GM12801 (cell line): ENCODE measurements at regions not wholly inside any gene's neighbourhood (a gene's known extent, or its start where the extent isn't known, plus 50 kb on each side); places are given as distances from the start of the nearest gene placed in this dataset.

Experiments used
- TF ChIP-seq, protein P1 (sequence below): IDR thresholded peaks from one replicate; pipeline ENCODE4 v1.5.1; 2011; ENCODE audit warnings: control low read depth; ENCODE audit not compliant: insufficient read length; ENCODE audit errors: extremely low read depth

DNA sequence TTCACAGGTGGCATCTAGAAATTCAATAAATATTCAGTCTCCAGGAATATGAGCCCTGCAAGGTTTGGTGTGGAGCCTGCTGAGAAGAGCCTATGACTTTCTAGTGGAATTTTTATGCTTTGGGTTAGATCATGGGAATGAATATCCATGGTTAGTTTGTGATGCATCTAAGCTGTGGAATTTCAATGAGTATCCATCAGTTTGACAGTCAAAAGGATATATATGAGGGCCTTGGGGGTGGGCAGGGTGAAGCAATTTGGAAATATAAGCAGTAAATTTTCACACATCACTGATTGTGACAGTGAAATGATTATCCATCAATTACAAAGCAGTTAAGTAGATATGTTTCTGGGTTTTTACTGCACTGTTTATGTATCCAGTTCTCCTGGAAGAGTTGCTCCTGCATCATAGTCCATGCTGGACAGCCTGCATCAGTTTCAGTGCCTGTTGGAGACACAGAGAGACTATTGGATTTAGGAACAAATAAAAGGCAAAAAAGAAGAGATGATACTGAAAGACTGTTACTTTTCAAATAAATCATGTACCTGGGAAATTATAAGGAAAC lies 530.8 kb downstream of the MFSD1 start:
- TF ChIP-seq, protein P1, sequence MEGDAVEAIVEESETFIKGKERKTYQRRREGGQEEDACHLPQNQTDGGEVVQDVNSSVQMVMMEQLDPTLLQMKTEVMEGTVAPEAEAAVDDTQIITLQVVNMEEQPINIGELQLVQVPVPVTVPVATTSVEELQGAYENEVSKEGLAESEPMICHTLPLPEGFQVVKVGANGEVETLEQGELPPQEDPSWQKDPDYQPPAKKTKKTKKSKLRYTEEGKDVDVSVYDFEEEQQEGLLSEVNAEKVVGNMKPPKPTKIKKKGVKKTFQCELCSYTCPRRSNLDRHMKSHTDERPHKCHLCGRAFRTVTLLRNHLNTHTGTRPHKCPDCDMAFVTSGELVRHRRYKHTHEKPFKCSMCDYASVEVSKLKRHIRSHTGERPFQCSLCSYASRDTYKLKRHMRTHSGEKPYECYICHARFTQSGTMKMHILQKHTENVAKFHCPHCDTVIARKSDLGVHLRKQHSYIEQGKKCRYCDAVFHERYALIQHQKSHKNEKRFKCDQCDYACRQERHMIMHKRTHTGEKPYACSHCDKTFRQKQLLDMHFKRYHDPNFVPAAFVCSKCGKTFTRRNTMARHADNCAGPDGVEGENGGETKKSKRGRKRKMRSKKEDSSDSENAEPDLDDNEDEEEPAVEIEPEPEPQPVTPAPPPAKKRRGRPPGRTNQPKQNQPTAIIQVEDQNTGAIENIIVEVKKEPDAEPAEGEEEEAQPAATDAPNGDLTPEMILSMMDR, result no peak

DNA sequence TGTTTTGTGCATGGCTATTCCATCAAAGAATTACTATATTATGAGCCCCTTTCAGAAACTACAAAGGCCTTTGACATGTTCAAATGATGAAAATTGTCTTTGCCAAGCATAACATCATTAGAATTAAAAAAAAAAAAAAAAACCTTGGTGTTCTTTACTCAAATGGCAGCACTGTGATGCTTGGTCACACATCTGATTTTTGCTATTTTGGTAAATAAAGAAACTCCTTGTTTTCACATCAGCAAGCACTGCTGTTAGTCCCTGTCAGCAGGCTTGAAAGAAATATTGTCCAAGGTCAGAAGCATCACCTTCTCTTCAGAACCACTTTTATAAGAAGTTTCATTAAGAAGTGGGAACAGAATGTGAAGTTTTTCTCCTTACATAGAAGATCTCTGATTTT lies 537.3 kb downstream of the MFSD1 start:
- TF ChIP-seq, protein P1, result no peak

DNA sequence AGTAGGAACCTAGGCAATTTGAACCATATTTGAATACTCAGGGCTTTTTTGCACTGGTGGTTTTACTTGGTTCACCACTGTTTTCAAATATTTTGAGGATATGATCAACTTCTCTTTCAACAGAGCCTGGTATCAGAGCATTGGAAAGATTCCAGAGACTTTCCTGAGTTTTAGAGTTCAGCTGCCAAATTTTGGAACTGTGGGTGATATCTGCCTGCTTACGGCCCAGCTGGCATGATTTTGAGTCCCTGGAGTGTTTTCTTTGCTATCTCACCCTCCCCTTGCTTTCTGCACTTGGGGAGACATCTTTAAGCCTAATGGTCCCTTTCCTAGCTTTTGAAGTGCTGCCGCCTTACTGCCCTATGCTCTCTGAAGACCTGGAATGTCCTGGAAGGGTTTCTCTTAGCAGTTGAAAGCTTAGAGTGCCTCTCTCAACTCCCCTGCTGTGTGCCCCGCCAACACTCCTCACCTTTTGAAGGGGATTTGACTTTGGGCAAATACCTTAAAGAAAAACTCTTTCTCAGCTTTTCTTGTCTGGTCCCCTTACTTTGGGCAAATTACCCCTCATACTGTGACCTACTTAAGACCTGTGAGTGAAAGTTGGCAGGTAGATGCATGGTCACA lies 539.1 kb downstream of the MFSD1 start:
- TF ChIP-seq, protein P1, result no peak

DNA sequence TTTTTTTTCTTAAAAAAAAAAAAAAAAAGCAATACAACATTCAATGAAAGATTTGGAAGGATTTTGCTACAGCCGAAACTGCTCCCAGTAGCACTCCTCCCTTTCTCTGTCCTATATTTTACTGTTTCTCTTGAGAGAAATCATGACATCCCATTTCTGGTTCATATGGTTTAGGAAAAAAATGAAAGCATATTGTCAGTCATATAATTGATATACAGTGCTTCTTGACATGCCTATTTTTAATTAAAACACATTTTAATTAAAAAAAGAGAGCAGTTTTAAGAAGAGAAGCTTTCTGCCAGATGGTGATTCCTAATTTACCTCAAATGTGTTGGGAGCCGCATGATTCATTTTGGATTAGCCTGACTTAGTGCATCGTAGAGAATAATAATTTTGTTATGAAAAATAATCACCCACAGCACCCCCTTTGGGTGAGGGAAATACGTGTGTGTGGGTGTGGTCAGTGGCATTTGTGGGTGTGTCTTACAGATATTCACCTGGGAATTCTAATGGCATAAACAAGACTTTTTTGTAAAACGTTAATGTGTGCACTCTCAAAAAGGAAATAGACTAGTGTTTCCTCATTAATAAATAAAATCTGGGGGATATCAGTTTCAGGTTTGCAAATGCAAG lies 544.5 kb downstream of the MFSD1 start:
- TF ChIP-seq, protein P1, result no peak

DNA sequence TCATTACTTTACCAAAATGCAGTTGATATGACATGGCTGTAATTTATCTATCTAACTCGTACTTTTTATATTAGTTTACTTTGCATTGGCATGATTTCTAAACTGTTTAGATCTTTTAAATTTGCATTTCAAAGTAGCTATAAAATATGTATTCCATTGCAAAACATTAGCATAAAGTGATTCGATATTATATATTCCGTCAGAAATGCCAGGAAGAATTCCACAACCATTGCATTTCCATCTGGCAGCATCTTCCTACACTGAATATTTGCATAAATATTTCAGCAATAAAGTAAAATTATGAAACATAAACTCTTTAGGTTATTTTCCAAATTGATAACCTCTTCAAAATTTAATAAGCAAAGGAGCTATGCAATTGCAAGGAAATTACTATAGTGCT lies 546.6 kb downstream of the MFSD1 start:
- TF ChIP-seq, protein P1, result no peak

DNA sequence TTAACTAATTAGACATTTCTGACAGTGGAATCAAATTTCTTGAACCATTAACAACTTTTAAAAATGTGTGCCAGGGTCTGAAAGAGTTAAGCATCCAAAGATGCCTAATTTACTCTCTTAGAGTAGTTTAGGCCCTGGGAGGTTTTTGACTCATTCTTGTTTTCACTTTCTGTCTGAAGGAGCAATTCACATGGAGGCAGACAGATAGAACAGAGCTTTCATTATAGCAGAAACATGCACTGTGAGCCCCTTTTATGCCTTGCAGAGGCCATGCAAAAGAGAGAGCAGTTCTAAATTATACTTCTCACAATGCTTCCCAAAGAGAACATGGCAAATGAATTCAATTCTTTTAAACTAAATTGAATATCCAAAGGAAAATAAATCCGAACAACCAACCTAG lies 554.8 kb downstream of the MFSD1 start:
- TF ChIP-seq, protein P1, result no peak

DNA sequence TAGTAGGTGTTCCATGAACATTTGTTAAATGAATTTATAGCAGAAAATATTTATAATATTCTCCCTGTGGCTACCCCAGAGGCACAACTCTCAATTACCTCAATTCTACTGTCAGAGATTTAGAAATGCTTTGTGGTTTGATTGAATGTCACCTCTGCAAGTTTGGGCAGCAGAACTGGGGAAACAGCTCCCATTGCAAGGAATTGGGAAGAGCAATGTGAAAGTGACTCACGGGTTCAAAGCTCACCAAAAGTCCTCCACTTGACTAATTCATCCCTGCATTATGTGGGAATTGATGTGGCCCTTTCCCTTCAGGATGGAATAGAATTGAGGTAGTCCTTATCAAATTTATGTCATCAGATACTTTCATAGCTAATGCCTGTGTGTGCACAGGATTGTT lies 562.7 kb downstream of the MFSD1 start:
- TF ChIP-seq, protein P1, result no peak
